ENCODE measurements at regions not wholly inside any gene's neighbourhood (a gene's known extent, or its start where the extent isn't known, plus 50 kb on each side); places are given as distances from the start of the nearest gene placed in this dataset.

DNA sequence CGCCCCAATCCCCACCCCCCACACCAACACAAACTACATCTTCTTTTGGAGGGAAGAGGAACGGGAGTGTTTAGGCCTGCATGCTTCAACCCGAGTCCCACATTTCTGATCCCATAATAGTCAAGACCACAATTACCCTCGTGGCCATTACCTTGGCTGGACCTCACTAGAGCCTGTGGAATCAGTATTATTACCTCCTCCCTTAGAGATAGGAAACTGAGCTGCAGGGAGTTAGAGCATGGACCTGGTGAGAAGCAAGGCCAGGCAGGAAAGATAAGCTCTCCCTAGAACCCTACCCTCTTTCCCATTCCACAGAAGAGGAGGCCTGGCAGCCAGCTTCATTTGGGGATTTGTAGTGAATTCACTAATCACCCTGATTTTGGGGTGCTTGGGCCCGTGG, 74.1 kb downstream of the NCR2 start:
- ChIA-PET CTCF (no interaction called here), POLR2A (ENCODE audit: unreplicated experiment) (no interaction called here)
- no peaks in the 10 kb centered on the region for H3F3A ChIP-seq (ENCODE audit: low read length, unreplicated experiment)
- no peaks in the 10 kb centered on the region for H3K79me2 ChIP-seq (ENCODE audit: low read length)
- TF ChIP-seq, protein P1, sequence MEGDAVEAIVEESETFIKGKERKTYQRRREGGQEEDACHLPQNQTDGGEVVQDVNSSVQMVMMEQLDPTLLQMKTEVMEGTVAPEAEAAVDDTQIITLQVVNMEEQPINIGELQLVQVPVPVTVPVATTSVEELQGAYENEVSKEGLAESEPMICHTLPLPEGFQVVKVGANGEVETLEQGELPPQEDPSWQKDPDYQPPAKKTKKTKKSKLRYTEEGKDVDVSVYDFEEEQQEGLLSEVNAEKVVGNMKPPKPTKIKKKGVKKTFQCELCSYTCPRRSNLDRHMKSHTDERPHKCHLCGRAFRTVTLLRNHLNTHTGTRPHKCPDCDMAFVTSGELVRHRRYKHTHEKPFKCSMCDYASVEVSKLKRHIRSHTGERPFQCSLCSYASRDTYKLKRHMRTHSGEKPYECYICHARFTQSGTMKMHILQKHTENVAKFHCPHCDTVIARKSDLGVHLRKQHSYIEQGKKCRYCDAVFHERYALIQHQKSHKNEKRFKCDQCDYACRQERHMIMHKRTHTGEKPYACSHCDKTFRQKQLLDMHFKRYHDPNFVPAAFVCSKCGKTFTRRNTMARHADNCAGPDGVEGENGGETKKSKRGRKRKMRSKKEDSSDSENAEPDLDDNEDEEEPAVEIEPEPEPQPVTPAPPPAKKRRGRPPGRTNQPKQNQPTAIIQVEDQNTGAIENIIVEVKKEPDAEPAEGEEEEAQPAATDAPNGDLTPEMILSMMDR (conservative IDR thresholded peaks at IDR 0.05; ENCODE audit: low read depth, low read length), result no peak
- no peak for TF ChIP-seq EZH2 (IDR thresholded peaks at IDR 0.05; ENCODE audit: low read length, unreplicated experiment)
- no peak for TF ChIP-seq EZH2phosphoT487 (IDR thresholded peaks at IDR 0.05; ENCODE audit: borderline replicate concordance, low read length)
- H2AFZ ChIP-seq (ENCODE audit: low read length), result no peak overlapping the region
- no TSS peak for BruUV-seq (replicated peaks)
- H3K36me3 ChIP-seq (ENCODE audit: low read depth, low read length), result no peaks in the 10 kb centered on the region
- no peaks in the 10 kb centered on the region for H4K20me1 ChIP-seq (ENCODE audit: low read length)
- H3K4me3 ChIP-seq (ENCODE audit: low read length), result no peak overlapping the region
- no peak overlapping the region for H3K9ac ChIP-seq (ENCODE audit: low read length)
- no peaks in the 10 kb centered on the region for H3K4me1 ChIP-seq (ENCODE audit: insufficient read depth, low read length)
- no peak overlapping the region for H3K4me2 ChIP-seq (ENCODE audit: low read length)
- DNase-seq (no peak), ATAC-seq (no peak)
- no peaks in the 10 kb centered on the region for H3K9me2 ChIP-seq (replicated peaks; ENCODE audit: low read length)
- intact Hi-C loops (cut with micrococcal nuclease), result no loop called here
- H3K9me3 ChIP-seq (ENCODE audit: low read length), result no peaks in the 10 kb centered on the region
- H3K27ac ChIP-seq (ENCODE audit: low read length), result no peak overlapping the region
- peaks cover 55% of the 10 kb centered on the region for H3K27me3 ChIP-seq (ENCODE audit: low read length)

DNA sequence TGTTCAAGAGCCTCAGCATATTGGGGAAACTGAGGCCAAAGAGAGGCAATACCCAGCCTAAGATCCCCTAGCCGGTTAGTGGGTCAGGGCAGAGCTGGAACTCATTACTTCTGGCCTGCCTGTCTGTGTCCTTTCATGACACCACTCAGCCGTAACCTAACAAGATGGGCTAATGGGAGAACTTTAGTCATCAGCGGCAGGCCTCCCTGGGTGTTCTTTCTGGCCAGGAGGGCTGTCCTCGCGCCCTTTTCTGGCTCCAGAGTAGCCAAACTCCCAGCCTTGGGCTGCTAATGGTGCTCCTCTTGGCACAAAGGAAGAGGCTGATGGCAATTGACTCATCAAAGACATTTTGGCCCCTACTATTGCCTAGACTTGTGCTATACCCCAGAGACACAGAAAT, 76.6 kb downstream of the NCR2 start:
- no peak overlapping the region for H3K9ac ChIP-seq (ENCODE audit: low read length)
- peaks cover 76% of the 10 kb centered on the region for H3K27me3 ChIP-seq (ENCODE audit: low read length)
- H2AFZ ChIP-seq (ENCODE audit: low read length), result no peak overlapping the region
- no peaks in the 10 kb centered on the region for H3K9me2 ChIP-seq (replicated peaks; ENCODE audit: low read length)
- ATAC-seq (no peak), DNase-seq (no peak)
- H3K27ac ChIP-seq (ENCODE audit: low read length), result no peak overlapping the region
- H3K4me3 ChIP-seq (ENCODE audit: low read length), result no peak overlapping the region
- ChIA-PET CTCF (no interaction called here), POLR2A (ENCODE audit: unreplicated experiment) (no interaction called here)
- H3K4me1 ChIP-seq (ENCODE audit: insufficient read depth, low read length), result no peaks in the 10 kb centered on the region
- intact Hi-C loops (cut with micrococcal nuclease), result no loop called here
- no peaks in the 10 kb centered on the region for H4K20me1 ChIP-seq (ENCODE audit: low read length)
- no peaks in the 10 kb centered on the region for H3F3A ChIP-seq (ENCODE audit: low read length, unreplicated experiment)
- no TSS peak for BruUV-seq (replicated peaks)
- TF ChIP-seq EZH2phosphoT487 (IDR thresholded peaks at IDR 0.05; ENCODE audit: borderline replicate concordance, low read length) (no peak), EZH2 (IDR thresholded peaks at IDR 0.05; ENCODE audit: low read length, unreplicated experiment) (no peak)
- TF ChIP-seq, protein P1 (conservative IDR thresholded peaks at IDR 0.05; ENCODE audit: low read depth, low read length), result no peak
- no peaks in the 10 kb centered on the region for H3K79me2 ChIP-seq (ENCODE audit: low read length)
- H3K36me3 ChIP-seq (ENCODE audit: low read depth, low read length), result no peaks in the 10 kb centered on the region
- no peaks in the 10 kb centered on the region for H3K9me3 ChIP-seq (ENCODE audit: low read length)
- no peak overlapping the region for H3K4me2 ChIP-seq (ENCODE audit: low read length)

DNA sequence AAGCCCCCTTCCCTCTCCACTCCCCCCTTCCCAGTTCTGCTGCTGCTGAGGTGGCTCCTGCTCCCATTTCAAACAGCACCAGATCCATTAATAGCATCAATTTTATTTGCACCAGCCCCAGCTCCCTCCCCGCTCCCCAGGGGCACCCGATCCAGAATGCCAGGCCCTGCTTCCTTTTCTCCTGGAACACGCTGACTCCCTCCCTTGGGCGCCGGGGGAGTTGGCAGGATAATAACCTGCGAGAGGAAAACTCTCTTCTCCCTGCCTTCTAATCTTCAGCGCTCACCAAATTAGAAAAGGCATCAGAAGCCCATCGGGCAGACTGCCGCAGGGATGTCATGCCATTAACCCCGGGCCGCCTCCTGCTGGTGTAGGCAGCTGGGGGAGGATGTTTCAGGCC, 77.8 kb downstream of the NCR2 start:
- no TSS peak for BruUV-seq (replicated peaks)
- peaks cover 88% of the 10 kb centered on the region for H3K27me3 ChIP-seq (ENCODE audit: low read length)

More for the DNA sequence above, 77.8 kb downstream of the NCR2 start:
- Histone ChIP-seq H3K9ac (ENCODE audit: low read length) (no peak overlapping the region), H3K4me2 (ENCODE audit: low read length) (no peak overlapping the region), H4K20me1 (ENCODE audit: low read length) (no peaks in the 10 kb centered on the region), H3F3A (ENCODE audit: low read length, unreplicated experiment) (no peaks in the 10 kb centered on the region), H3K9me3 (ENCODE audit: low read length) (no peaks in the 10 kb centered on the region), H3K9me2 (replicated peaks; ENCODE audit: low read length) (no peaks in the 10 kb centered on the region), H3K79me2 (ENCODE audit: low read length) (no peaks in the 10 kb centered on the region), H3K4me1 (ENCODE audit: insufficient read depth, low read length) (no peaks in the 10 kb centered on the region), H3K36me3 (ENCODE audit: low read depth, low read length) (no peaks in the 10 kb centered on the region), H3K27ac (ENCODE audit: low read length) (no peak overlapping the region), H2AFZ (ENCODE audit: low read length) (no peak overlapping the region), H3K4me3 (ENCODE audit: low read length) (no peak overlapping the region)
- TF ChIP-seq EZH2phosphoT487 (IDR thresholded peaks at IDR 0.05; ENCODE audit: borderline replicate concordance, low read length), result no peak
- TF ChIP-seq, protein P1 (conservative IDR thresholded peaks at IDR 0.05; ENCODE audit: low read depth, low read length), result no peak
- TF ChIP-seq EZH2 (IDR thresholded peaks at IDR 0.05; ENCODE audit: low read length, unreplicated experiment), result no peak
- ChIA-PET POLR2A (ENCODE audit: unreplicated experiment) (no interaction called here), CTCF (no interaction called here)
- ATAC-seq (no peak), DNase-seq (no peak)
- intact Hi-C loops (cut with micrococcal nuclease), result no loop called here

Data from PC-3 (cell line).